ENCODE measurements at regions not wholly inside any gene's neighbourhood (a gene's known extent, or its start where the extent isn't known, plus 50 kb on each side); places are given as distances from the start of the nearest gene placed in this dataset.

DNA sequence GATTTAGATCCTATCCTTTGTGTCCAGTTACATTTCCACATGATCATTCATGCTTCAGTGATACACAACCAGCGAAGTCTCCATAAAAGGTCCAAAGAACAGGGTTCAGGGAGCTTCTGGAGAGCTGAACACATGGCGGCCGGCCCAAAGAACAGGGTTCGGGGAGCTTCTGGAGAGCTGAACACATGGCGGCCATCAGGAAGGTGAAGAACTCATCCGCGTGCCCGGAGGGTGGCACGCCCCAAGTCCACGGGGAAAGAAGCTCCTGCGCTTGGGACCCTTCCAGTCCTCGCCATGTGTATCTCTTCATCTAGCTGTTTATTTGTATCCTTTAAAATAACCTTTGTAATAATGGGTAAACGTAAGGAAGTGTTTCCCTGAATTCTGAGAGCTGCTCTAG, 91.9 kb upstream of the FLRT2 start:
- DNase-seq (ENCODE audit: low spot score) = no peak

DNA sequence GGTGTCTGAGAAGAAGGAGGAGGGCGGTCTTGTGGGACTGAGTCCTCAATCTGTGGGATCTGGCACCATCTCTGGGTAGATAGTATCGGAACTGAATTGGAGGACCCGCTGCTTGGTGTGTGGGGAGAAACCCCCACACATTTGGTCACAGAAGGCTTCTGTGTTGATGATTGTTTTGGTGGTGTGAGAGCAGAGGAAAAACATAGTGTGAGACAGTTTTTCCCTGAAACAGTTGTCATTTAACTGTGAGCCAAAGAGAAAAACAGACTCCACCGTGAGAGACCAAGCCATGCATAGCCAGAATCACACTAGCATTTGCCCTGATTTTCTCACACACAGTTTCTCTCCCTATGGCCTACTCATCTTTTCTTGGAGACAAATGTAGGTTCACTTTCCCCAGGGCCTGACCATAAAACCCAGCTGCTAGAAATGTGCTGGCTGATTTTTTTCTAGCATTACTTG, 91.4 kb upstream of the FLRT2 start:
- no peak for DNase-seq (ENCODE audit: low spot score)

DNA sequence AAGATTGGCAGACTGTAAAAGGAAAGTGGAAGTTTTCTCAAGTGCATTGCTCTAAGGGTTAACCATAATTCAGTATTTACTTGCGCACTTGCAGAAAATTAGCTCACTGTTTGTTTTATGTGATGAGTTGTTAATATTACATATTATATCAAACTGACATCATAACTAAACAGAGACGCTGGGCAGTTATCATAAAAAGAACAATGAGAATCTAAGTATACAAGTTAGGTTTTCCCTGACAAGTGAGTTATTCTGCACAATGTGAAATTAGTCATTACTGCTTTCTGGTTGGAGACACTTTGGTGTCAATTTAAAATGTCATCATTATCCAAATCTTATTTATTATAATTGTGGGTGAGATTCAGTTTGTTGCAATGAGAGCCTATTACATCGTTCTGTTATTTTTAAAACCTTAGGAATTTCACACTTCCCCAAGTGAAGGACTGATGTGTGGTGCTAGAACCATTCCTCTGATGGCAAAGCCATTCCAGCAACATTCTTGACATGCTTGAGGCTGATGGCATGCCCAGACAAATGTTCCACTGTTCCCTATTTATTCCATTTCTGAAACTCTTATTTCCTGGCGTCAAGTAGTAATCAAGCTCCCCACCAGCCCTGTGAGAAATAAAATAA, 90.1 kb upstream of the FLRT2 start:
- DNase-seq (ENCODE audit: low spot score) = no peak

DNA sequence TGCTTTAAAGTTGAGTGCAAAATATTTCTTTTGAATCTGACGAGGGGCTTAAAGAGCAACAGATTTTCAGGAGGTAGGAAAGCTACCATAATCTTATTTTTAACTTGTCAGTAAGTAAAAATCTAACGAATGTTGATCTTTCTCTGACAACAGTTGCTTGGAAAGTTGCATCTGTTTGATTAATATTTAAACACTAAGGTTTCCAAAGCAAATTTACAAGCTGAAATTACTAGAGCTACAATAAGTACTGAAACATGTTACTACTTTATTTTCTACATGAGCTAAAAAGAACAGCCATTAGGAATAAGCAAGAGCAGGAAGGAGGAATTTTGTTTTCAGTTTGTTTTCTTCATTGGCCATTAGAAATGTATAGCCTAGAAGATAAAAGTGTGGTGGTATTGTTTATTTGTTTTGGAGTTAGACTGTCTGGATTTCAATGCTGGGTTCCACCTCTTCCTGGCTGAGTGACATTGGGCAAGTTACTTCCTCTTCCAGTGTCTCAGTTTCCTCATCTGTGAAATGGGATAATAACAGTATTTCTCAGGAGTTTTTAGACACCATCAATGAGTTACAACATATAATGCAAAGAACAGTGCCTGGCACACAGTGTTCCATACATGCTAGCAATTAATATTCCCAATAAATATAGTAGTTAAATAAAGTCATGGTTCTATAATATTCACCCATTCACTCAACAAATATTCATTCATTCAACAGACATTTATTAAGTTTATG, 87.9 kb upstream of the FLRT2 start:
- DNase-seq (ENCODE audit: low spot score) = no peak

DNA sequence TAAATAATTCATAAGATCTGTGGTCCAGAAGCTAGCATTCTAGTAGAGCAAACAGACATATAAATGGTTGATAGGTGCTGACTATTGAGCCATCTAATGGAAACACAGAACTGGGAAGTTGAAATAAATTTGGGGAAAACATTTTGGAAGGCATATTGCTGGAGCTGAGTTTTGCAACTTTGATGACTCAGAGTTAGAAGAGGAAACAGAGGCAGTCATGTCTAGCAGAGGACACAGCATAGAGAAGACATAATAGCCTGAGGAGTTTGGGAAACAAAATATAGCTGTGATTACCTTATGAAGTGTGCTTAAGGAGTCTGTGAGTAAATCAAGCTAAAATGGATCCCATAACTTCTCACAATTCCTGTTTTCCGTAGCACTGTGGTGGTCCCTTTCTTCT, 86.9 kb upstream of the FLRT2 start:
- DNase-seq (ENCODE audit: low spot score) = no peak

DNA sequence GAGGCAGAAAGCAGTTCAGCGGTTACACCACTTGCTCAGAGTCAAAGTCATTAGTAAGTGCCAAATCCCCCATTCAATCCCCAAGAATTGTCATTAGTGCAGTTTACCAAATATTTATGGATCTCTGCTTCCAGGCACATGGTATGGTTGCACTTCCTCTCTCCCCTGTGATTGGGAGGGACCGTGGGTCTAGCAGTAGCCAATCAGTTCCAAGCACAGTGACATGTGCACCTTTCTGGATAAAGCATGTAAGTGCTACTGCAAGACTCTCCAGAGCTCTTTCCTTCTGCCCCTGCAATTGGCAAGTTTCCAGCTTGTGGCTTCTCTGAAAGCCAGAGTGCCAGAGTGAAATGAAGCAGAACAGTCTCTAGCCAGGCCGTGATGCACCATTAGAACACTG, 85.3 kb upstream of the FLRT2 start:
- DNase-seq (ENCODE audit: low spot score) = no peak

DNA sequence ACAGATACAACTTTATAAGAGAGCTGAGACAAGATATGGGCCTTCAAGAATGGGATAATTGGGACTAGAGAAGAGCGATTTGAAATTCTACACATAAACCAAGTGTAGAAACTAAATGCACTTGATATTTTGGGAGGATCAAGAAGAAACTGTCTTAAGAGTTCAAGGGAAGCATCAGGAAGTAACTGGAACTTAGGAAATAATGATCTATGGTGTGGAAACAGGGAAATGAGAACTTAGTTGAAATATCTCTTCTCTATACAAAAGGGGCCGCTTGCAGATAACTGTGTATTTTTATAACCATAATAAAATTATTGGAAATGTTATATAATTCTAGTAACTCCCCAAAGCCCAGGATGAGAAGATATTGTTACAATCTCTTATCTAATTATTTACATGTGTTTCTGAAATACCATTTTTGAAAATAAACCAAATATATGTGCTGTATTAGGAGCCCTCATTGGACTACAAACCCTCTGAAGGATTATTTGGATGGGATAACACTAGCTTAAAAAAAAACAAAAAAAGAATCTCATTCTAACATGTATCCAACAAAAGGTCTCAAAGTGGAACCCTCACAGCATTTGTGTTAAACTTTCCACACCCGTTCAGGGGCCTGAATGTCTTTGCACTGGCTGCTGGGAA, 84.7 kb upstream of the FLRT2 start:
- no peak for DNase-seq (ENCODE audit: low spot score)

DNA sequence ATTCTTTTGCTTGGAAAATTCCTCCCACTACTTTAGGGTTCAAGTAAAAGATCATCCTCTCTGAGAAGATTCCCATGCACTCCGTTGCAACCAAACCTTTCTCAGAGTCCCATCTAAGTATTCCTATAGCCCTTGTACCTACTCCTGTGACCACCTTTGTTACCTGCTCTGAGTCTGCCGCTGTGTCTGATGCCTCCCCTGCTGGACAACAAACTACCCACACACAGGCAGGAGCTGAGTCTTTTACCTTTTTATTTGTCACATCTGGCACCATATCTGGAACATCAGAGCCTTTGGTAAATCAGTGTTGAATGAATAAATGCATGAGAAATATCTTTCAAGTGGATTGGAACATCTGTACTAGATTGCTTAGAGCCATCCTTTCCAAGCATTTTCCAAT, 82.1 kb upstream of the FLRT2 start:
- DNase-seq (ENCODE audit: low spot score) = no peak

DNA sequence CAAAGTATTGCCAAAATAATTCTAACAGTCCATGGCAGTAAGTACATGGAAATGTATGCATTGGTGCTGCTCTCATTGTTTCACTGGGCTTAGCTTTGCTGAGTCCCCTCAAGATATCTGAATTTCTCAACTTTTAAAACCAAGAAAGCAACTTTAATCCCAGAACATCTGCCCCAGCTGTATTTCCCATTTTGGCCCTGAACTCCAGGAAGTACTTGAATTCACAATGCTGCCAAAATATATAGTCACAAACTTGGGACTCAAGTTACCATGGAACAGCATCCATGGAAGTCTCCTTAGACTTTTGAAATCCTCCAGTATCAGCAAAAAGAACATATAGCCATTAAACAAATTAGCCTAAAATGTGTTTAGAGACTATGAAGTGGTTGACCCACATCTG, 78.5 kb upstream of the FLRT2 start:
- no peak for DNase-seq (ENCODE audit: low spot score)

DNA sequence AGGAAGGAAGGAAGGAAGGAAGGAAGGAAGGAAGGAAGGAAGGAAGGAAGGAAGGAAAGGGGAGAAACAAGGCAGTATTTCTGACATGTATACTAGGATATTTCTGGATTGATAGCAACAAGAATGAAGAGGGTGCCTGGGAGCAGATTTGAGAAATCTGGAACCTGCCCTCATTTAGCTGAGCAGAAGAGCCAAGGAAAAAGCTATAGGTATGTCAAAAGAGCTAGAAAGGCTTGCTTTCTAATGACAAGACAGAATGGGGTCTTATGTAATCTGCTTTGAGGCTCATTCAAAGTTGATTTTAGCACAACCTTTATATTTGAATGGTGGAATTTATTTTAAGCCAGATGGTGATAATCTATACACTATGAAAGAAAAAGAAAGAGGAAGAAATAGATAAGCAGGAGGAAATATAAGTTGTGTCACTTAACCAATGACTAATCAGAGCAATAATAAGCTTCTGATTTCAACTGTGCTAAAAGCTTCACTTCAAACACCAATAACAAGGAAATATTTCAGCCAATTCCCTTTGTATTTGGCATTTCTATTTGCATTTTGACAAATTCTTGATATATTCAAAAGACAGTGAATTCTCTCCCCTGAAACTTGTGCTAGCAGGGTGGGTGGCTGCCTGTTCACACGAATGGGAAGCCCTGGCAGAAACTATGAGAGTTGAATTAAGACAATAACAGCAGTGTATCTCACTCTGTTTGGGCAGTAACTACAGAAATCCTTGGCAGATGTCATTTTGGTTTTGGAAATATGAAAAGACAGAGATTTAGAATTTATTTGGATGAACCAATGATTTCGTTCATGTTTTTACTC, 76.3 kb upstream of the FLRT2 start:
- DNase-seq (ENCODE audit: low spot score) = no peak

DNA sequence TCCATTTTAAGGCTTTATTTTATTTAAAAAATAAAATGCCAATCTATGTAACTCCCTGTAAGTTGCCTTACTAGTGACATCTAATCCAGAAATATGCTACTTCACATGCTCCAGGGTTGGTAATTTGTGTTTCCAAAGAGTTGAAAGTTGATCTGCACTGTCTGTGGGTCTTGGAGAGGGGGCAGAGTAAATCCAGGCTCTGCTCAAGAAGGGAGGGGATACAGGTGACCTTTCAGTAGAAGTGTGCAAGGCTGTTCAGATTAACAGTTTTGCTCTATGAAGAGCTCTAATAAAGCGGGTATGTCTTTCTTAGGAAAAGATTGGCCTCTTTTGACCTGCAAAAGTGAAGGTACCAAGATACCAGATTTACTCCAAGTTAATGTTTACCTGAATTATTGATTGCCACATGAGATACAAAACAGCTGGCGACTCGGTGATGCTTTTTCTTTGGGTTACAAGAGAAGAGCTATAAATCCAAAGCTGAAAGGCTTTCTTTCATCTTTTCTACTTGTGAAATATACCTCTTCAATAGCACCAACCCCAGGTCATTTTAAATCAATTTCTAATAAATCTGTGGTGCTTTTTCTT, 75.6 kb upstream of the FLRT2 start:
- no peak for DNase-seq (ENCODE audit: low spot score)

DNA sequence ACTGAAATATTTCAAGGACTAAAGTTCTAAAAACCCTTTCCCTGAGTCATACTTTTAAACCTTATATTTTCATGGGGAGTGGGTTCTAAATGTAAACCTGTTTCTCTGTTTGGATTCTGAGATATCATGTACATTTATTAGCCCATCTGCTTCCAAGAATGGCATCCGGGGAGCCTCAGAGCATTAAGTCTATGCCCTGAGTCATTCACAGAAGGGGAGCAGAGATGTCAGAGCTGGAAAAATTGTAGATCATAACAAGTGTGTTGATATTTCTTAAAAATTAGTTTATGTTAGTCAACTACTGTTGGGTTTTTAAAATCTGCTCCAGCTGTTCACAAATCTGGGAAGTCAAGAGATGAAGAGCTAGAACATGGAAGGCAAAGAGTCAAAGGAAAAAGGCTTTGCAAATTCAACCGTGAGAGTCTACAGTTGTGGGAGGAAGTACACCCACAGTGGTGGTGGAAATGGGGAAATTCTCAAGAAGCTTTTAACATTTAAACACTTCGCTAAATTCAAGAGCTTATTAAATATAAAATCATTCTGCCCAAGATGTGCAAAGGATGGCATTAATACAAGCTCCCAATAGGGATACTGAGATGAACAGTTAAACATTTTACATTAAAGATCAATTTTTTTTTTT, 70.5 kb upstream of the FLRT2 start:
- no peak for DNase-seq (ENCODE audit: low spot score)

DNA sequence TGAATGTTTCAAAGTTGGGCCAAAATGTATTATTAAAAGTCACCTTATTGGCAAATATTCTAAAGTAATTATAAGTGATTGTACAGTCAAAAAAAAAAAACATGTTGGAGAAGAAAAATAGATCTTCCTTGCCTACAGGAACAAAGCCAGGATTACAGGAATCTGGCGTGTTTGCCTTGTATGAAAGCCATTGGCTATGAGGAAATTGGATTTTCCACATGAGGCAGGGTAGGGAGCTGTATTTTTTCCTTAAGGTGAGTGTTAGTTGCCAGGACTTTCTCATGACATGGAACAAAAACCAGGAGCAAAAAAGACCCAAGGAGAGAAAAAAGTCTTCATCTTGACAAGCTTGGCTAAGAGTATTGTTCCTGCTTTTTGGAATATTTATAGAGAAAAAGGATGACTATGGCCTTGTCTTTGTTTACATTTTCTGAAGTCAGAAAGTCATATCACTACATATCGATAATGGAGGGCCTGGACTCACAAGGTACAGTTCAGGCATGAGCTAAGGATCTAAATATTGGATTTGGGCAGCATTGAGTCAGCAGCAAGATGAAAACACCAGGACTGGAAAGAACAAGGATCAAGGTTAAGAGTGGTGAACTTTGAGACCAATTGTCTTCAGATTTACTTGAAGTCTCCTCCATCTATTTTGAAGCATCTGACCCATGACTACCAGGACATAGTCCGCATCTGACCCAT, 68.4 kb upstream of the FLRT2 start:
- DNase-seq (ENCODE audit: low spot score) = no peak

DNA sequence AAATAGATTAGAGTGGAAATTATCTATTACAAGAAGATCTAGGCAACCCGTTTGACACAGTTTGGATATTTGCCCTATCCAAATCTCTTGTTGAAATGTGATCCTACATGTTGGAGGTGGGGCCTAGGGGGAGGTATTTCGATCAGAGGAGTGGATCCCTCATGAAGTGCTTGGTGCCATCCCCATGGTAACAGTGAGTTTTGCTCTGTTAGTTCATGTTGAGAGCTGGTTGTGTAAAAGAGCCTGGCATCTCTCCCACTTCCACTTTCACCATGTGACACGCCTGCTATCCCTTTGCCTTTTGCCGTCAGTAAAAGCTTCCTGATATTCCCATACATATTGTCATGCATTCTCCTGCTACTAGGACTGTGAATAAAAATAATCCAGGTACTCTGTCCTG, 66.4 kb upstream of the FLRT2 start:
- DNase-seq (ENCODE audit: low spot score) = no peak

DNA sequence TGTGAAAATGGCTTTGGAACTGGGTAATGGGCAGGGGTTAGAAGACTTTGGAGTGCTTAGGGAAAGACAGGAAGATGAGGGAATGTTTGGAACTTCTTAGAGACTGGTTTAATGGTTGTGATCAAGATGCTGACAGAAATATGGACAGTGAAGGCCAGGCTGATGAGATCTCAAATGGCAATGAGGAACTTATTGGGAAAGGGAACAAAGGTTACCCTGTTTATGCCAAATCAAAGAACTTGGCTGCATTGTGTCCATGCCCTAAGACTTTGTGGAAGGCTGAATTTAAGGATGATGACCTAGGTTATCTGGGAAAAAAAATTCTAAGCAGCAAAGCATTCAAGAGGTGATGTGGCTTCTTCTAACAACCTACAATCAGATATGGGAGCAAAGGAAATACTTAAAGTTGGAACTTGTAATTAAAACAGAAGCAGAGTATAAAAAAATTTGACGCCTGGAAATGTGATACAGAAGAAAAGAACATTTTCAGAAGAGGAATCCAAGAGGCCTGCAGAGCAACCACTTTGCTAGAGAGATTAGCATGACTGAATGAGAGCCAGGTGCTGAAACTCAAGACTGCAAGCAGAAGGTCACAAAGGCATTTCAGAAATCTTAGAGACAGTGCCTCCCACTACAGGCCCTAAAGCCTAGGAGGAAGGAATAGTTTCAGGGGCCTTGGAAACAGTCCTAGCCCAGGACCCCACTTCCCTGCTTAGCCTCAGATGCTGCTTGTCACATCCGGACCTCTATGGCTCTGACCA, 65.6 kb upstream of the FLRT2 start:
- DNase-seq (ENCODE audit: low spot score) = no peak

DNA sequence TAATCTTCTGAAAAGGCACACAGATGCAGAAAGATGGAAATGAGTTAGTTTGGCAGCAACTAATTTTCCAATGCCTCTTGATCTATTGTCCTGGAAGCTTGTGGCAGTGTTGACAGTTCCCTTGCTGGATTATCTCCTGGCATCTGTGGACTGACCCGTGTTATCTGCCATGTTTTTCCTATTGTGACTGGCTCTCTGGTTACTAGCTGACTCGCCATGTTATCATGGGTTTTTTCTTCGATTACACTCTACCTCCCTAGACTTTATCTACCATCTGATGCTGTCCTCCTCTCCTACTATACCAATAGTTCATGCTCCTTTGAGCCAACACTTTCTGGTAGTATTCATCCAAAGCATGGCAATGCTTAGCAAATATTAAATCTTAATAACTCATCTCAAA, 63.3 kb upstream of the FLRT2 start:
- DNase-seq (ENCODE audit: low spot score) = no peak

DNA sequence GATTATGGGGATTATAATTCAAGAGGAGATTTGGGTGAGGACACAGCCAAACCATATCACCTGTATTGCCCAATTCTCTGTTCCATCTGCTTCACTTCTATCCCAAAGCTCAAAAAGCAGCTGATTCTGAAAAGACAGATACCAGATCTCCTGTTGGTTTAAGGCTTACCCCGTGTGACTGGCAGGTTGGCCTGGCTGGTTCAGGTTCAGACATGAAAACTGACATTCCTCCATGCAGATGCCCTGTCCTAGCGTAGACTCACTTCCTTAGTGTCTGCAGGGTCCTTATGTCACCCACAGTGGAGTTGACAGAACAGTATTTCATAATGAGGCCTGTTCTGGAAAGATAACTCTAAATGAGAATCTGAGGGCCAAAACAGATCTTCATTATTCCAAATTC, 61.1 kb upstream of the FLRT2 start:
- no peak for DNase-seq (ENCODE audit: low spot score)

DNA sequence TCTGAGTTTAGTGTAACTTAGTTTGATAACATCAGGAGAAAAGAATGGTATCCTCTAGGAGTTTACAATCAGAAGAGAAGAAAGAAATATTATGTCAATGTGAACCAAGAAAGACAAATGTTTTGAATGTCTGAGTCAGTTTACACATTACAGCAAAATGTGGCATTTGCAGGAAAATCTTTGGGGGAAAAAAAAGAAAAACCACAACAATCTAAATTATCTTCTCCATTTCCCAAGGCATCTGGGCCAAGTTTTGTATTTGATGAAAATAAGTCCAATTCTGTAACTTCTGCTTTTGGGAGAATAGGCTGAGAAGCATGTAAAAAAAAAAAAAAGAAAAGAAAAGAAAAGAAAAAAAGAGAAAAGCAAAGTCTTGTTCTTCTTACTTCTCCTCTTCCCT, 58.8 kb upstream of the FLRT2 start:
- no peak for DNase-seq (ENCODE audit: low spot score)

DNA sequence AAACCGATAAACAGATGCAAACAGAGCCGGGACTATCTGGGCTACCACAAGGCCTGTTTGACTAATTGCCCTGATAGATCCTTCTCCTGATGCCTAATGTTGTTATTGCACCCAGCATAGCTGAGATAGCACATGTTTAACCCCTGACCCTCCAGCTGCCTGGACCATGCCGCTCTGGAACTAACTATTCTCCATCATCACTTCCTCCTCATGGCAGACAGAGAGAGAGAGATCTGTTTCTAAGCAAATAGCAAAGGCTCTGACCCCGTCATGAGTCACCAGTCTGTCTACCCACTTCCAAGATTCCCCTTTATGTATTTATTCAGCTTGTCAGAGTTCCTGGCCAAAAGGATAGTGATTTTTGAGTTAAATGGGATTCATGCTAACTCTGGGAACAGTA, 58.2 kb upstream of the FLRT2 start:
- DNase-seq (ENCODE audit: low spot score) = no peak

DNA sequence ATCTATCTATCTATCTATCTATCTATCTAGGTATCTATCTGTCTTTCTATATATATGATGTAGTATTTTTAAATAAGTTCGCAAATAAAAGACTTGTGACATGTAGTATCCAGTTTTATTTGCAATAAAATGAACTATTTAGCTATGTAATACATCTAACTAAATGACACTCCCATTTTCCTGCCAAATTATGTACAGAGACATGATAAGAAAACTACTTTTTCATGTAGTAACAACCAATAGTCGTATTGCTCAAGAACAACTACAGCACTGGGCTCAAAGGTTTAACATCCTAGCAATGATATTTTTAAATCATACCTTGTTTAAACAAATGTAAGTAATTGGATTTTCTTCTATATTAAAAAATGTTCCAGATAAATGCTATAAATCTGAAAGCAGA, 55.5 kb upstream of the FLRT2 start:
- no peak for DNase-seq (ENCODE audit: low spot score)

Measured in CD4-positive, alpha-beta T cell treated with Interleukin-6 at 100 ng/mL for 8 hours (primary cell).